IPS DF 6.9 (cell line): ENCODE measurements at regions not wholly inside any gene's neighbourhood (a gene's known extent, or its start where the extent isn't known, plus 50 kb on each side); places are given as distances from the start of the nearest gene placed in this dataset.
"Not testable (repeated sequence)": the region's sequence is repeated elsewhere in the genome, so short reads cannot be mapped to it uniquely, and the experiment has no call there.

Source experiments
- DNase-seq: peaks from one replicate; pipeline ENCODE4 v3.0.0-alpha.2; 2013; ENCODE audit warnings: low read depth, low spot score
- H3K27ac ChIP-seq: one replicate; pipeline ENCODE4 v1.5.1; 2013; ENCODE audit warnings: low read length, control low read depth
- H3K27me3 ChIP-seq: 2 replicates; pipeline ENCODE4 v1.6.1; 2013; ENCODE audit warnings: mild to moderate bottlenecking, low read length; ENCODE audit not compliant: control insufficient read depth, insufficient read depth
- H3K36me3 ChIP-seq: 2 replicates; pipeline ENCODE4 v1.6.1; 2013; ENCODE audit warnings: low read length; ENCODE audit not compliant: control insufficient read depth, insufficient read depth
- H3K4me1 ChIP-seq: 2 replicates; pipeline ENCODE4 v1.6.1; 2013; ENCODE audit warnings: low read length; ENCODE audit not compliant: control insufficient read depth, insufficient read depth
- H3K4me3 ChIP-seq: 2 replicates; pipeline ENCODE4 v1.5.1; 2013; ENCODE audit warnings: mild to moderate bottlenecking, low read length
- H3K9me3 ChIP-seq: 2 replicates; pipeline ENCODE4 v1.6.1; 2013; ENCODE audit warnings: low read length, inconsistent platforms; ENCODE audit not compliant: control insufficient read depth, insufficient read depth
- WGBS: extraction: QIAGEN DNeasy Blood & Tissue Kit; methylation state at CpG from one replicate; pipeline ENCODE4 v1.1.7; 2013; ENCODE audit warnings: mixed read lengths, missing lambda C conversion rate; ENCODE audit not compliant: insufficient read length, insufficient coverage; 5-methylcytosine and 5-hydroxymethylcytosine counted together

GRCh38 chr1:219863816-219864215 is 64.5 kb downstream of the SLC30A10 start:
- WGBS: no CpG with 5 or more reads among the region's 16 CpGs
- H3K36me3 ChIP-seq, H3K27me3 ChIP-seq, H3K4me3 ChIP-seq, H3K4me1 ChIP-seq, H3K9me3 ChIP-seq, H3K27ac ChIP-seq, DNase-seq: not testable (repeated sequence)

GRCh38 chr1:219862366-219862765 is 66.0 kb downstream of the SLC30A10 start:
- Histone ChIP-seq H3K4me1 (no peaks in the 10 kb centered on the region), H3K9me3 (no peaks in the 10 kb centered on the region), H3K36me3 (no peaks in the 10 kb centered on the region), H3K27ac (no peak overlapping the region), H3K4me3 (no peak overlapping the region), H3K27me3 (no peaks in the 10 kb centered on the region)
- whole genome bisulfite sequencing: no CpG with 5 or more reads among the region's 1 CpG
- DNase-seq: no peak

- H3K36me3 ChIP-seq: no peaks in the 10 kb centered on the region
- H3K4me3 ChIP-seq: no peak overlapping the region
- no peak overlapping the region for H3K27ac ChIP-seq
- H3K27me3 ChIP-seq: no peaks in the 10 kb centered on the region
- WGBS: no CpG with 5 or more reads among the region's 3 CpGs
- H3K4me1 ChIP-seq: no peaks in the 10 kb centered on the region
- H3K9me3 ChIP-seq: no peaks in the 10 kb centered on the region
- DNase-seq: no peak
Observed at GRCh38 chr1:219858980-219859379, 69.4 kb downstream of the SLC30A10 start.

- Histone ChIP-seq H3K4me1 (no peaks in the 10 kb centered on the region), H3K9me3 (no peaks in the 10 kb centered on the region), H3K27me3 (no peaks in the 10 kb centered on the region), H3K36me3 (no peaks in the 10 kb centered on the region), H3K27ac (no peak overlapping the region), H3K4me3 (no peak overlapping the region)
- WGBS: no CpG with 5 or more reads among the region's 4 CpGs
- no peak for DNase-seq
Observed at GRCh38 chr1:219847215-219847855, 81.0 kb downstream of the SLC30A10 start.

- H3K4me3 ChIP-seq: peak overlapping the region; percentile 64; the same call in 1 of the 2 replicates
- not testable (repeated sequence) for H3K36me3 ChIP-seq, H3K27me3 ChIP-seq, H3K4me1 ChIP-seq, H3K27ac ChIP-seq, DNase-seq, H3K9me3 ChIP-seq
- no CpG with 5 or more reads among the region's 15 CpGs for WGBS
Observed at GRCh38 chr1:219839595-219839994, 88.8 kb downstream of the SLC30A10 start.

- WGBS: no CpG with 5 or more reads among the region's 2 CpGs
- no peak for DNase-seq
- peaks cover 2% of the 10 kb centered on the region for H3K4me1 ChIP-seq
- no peak overlapping the region for H3K4me3 ChIP-seq
- H3K27ac ChIP-seq: no peak overlapping the region
- H3K9me3 ChIP-seq: no peaks in the 10 kb centered on the region
- H3K36me3 ChIP-seq: no peaks in the 10 kb centered on the region
- H3K27me3 ChIP-seq: no peaks in the 10 kb centered on the region
Observed at GRCh38 chr1:219837994-219838294, 90.4 kb downstream of the SLC30A10 start.

GRCh38 chr1:219837274-219837993 is 90.9 kb downstream of the SLC30A10 start:
- no CpG with 5 or more reads among the region's 7 CpGs for WGBS
- H3K36me3 ChIP-seq: no peaks in the 10 kb centered on the region
- DNase-seq: peak; percentile 67
- H3K27ac ChIP-seq: no peak overlapping the region
- H3K27me3 ChIP-seq: no peaks in the 10 kb centered on the region
- H3K4me3 ChIP-seq: no peak overlapping the region
- H3K4me1 ChIP-seq: peaks cover 2% of the 10 kb centered on the region
- H3K9me3 ChIP-seq: no peaks in the 10 kb centered on the region

- H3K27ac ChIP-seq: no peak overlapping the region
- no CpG with 5 or more reads among the region's 8 CpGs for WGBS
Observed at GRCh38 chr1:219834314-219834917, 93.9 kb downstream of the SLC30A10 start.

GRCh38 chr1:219833214-219833815 is 95.0 kb downstream of the SLC30A10 start:
- no peaks in the 10 kb centered on the region for H3K27me3 ChIP-seq
- H3K4me1 ChIP-seq: no peaks in the 10 kb centered on the region
- H3K4me3 ChIP-seq: no peak overlapping the region
- H3K36me3 ChIP-seq: no peaks in the 10 kb centered on the region
- H3K9me3 ChIP-seq: no peaks in the 10 kb centered on the region
- WGBS: no CpG with 5 or more reads among the region's 3 CpGs
- no peak for DNase-seq
- peak overlapping the region; percentile 70 for H3K27ac ChIP-seq

More at GRCh38 chr1:219834314-219834917, 93.9 kb downstream of the SLC30A10 start:
- Histone ChIP-seq H3K4me3 (no peak overlapping the region), H3K9me3 (no peaks in the 10 kb centered on the region), H3K4me1 (no peaks in the 10 kb centered on the region), H3K27me3 (no peaks in the 10 kb centered on the region), H3K36me3 (no peaks in the 10 kb centered on the region)
- DNase-seq: no peak

- H3K9me3 ChIP-seq: no peaks in the 10 kb centered on the region
- H3K4me3 ChIP-seq: no peak overlapping the region
- peaks cover 3% of the 10 kb centered on the region; the same call in 1 of the 2 replicates for H3K4me1 ChIP-seq
- WGBS: no CpG with 5 or more reads among the region's 1 CpG
- H3K36me3 ChIP-seq: no peaks in the 10 kb centered on the region
- DNase-seq: no peak
- no peaks in the 10 kb centered on the region for H3K27me3 ChIP-seq
- H3K27ac ChIP-seq: no peak overlapping the region
Observed at GRCh38 chr1:219826290-219826689, 102.1 kb downstream of the SLC30A10 start.
